HEK293T (cell line): ENCODE measurements at regions not wholly inside any gene's neighbourhood (a gene's known extent, or its start where the extent isn't known, plus 50 kb on each side); places are given as distances from the start of the nearest gene placed in this dataset.

Experiments
- CTCF ChIA-PET: fragments of 350-600 bp; formaldehyde crosslinking; extraction: SDS; loops from one replicate; lab custom pipeline; 2021; ENCODE audit warnings: antibody characterized with exemption, inconsistent platforms; lab: Yijun Ruan, JAX
- POLR2A ChIA-PET: fragments of 350-600 bp; formaldehyde crosslinking; extraction: SDS; loops from one replicate; lab custom pipeline; 2020; ENCODE audit warnings: antibody characterized with exemption, inconsistent platforms; lab: Yijun Ruan, JAX
- DNase-seq: peaks from one replicate; pipeline ENCODE4 v3.0.0; 2012; ENCODE audit warnings: mixed read lengths; ENCODE audit errors: extremely low spot score
- ARNT ChIP-seq: fragments of 450-650 bp; IDR thresholded peaks from 2 replicates; pipeline ENCODE4 v1.6.1; 2017; ENCODE audit warnings: mild to moderate bottlenecking
- BHLHE40 ChIP-seq: fragments of 450-650 bp; IDR thresholded peaks from 2 replicates; pipeline ENCODE4 v1.6.1; 2016; ENCODE audit warnings: mild to moderate bottlenecking, moderate library complexity, borderline replicate concordance
- CTBP1 ChIP-seq: fragments of 450-650 bp; IDR thresholded peaks from 2 replicates; pipeline ENCODE4 v1.6.1; 2016; ENCODE audit warnings: borderline replicate concordance
- ELF4 ChIP-seq: fragments of 450-650 bp; IDR thresholded peaks from 2 replicates; pipeline ENCODE4 v1.6.1; 2017; ENCODE audit warnings: antibody characterized with exemption
- FOXA1 ChIP-seq: fragments of 450-650 bp; IDR thresholded peaks from 2 replicates; pipeline ENCODE4 v1.6.1; 2016; ENCODE audit warnings: mild to moderate bottlenecking
- FOXK2 ChIP-seq: fragments of 450-650 bp; IDR thresholded peaks from 2 replicates; pipeline ENCODE4 v1.6.1; 2016; ENCODE audit warnings: mild to moderate bottlenecking
- FOXM1 ChIP-seq: fragments of 450-650 bp; IDR thresholded peaks from 2 replicates; pipeline ENCODE4 v1.6.1; 2017; ENCODE audit warnings: mild to moderate bottlenecking, borderline replicate concordance
- HDGF ChIP-seq: fragments of 450-650 bp; IDR thresholded peaks from 2 replicates; pipeline ENCODE4 v1.6.1; 2017; ENCODE audit warnings: antibody characterized with exemption, borderline replicate concordance
- L3MBTL2 ChIP-seq: fragments of 450-650 bp; conservative IDR thresholded peaks from 2 replicates; pipeline ENCODE4 v1.6.1; 2016; ENCODE audit warnings: mild to moderate bottlenecking
- LEF1 ChIP-seq: fragments of 450-650 bp; IDR thresholded peaks from 2 replicates; pipeline ENCODE4 v1.6.1; 2017; ENCODE audit warnings: mild to moderate bottlenecking, borderline replicate concordance
- NFRKB ChIP-seq: fragments of 450-650 bp; IDR thresholded peaks from 2 replicates; pipeline ENCODE4 v1.6.1; 2016; ENCODE audit warnings: mild to moderate bottlenecking, moderate library complexity
- PKNOX1 ChIP-seq: fragments of 450-650 bp; IDR thresholded peaks from 2 replicates; pipeline ENCODE4 v1.6.1; 2016
- SP1 ChIP-seq: fragments of 450-650 bp; IDR thresholded peaks from 2 replicates; pipeline ENCODE4 v1.6.1; 2017
- SUZ12 ChIP-seq: fragments of 450-650 bp; IDR thresholded peaks from 2 replicates; pipeline ENCODE4 v1.6.1; 2016; ENCODE audit warnings: mild to moderate bottlenecking
- TARDBP ChIP-seq: fragments of 450-650 bp; IDR thresholded peaks from 2 replicates; pipeline ENCODE4 v1.6.1; 2016
- ZNF384 ChIP-seq: fragments of 450-650 bp; IDR thresholded peaks from 2 replicates; pipeline ENCODE4 v1.6.1; 2016

- POLR2A ChIA-PET: no interaction called here
- DNase-seq: no peak
- CTCF ChIA-PET: no interaction called here
- no peak for TF ChIP-seq ELF4
Observed at GRCh38 chr2:129863350-129863749, 116.1 kb upstream of the RAB6C start.

GRCh38 chr2:129864719-129865118, 114.7 kb upstream of the RAB6C start:
- ChIA-PET POLR2A (no interaction called here), CTCF (no interaction called here)
- TF ChIP-seq PKNOX1 (no peak), NFRKB (no peak), SUZ12 (no peak), HDGF (no peak), ELF4 (no peak), ARNT (no peak), SP1 (no peak), L3MBTL2 (no peak), BHLHE40 (no peak)
- DNase-seq: no peak

- CTCF ChIA-PET: no interaction called here
- POLR2A ChIA-PET: no interaction called here
- no peak for DNase-seq
- no peak for TF ChIP-seq TARDBP
- TF ChIP-seq FOXK2: no peak
- TF ChIP-seq NFRKB: no peak
- no peak for TF ChIP-seq LEF1
- no peak for TF ChIP-seq SP1
Observed at GRCh38 chr2:129865976-129866375, 113.5 kb upstream of the RAB6C start.

GRCh38 chr2:129866391-129866790, 113.1 kb upstream of the RAB6C start:
- TF ChIP-seq HDGF (no peak), PKNOX1 (no peak), CTBP1 (no peak)
- DNase-seq: no peak
- ChIA-PET CTCF (interaction anchor here (0.6 kb wide), 2 partner anchors 66 to 1530 kb away, joined by 4 to 13 read pairs; no protein-coding TSS in a partner anchor), POLR2A (no interaction called here)

- DNase-seq: no peak
- no peak for TF ChIP-seq FOXM1
- no peak for TF ChIP-seq SUZ12
- TF ChIP-seq FOXA1: no peak
- TF ChIP-seq PKNOX1: no peak
- no peak for TF ChIP-seq ELF4
- TF ChIP-seq HDGF: no peak
- TF ChIP-seq CTBP1: no peak
- TF ChIP-seq BHLHE40: no peak
- no peak for TF ChIP-seq FOXK2
- no peak for TF ChIP-seq ARNT
- TF ChIP-seq SP1: no peak
- TF ChIP-seq NFRKB: no peak
- TF ChIP-seq TARDBP: no peak
- POLR2A ChIA-PET: no interaction called here
- CTCF ChIA-PET: no interaction called here
Observed at GRCh38 chr2:129868151-129868550, 111.3 kb upstream of the RAB6C start.

GRCh38 chr2:129870685-129871241, 108.7 kb upstream of the RAB6C start:
- DNase-seq: no peak
- CTCF ChIA-PET: no interaction called here
- POLR2A ChIA-PET: no interaction called here
- TF ChIP-seq L3MBTL2 (no peak), FOXA1 (no peak), NFRKB (no peak), SUZ12 (no peak), SP1 (no peak), FOXM1 (no peak), ARNT (no peak), CTBP1 (no peak), ELF4 (no peak), TARDBP (no peak), PKNOX1 (no peak), FOXK2 (no peak), ZNF384 (no peak), BHLHE40 (no peak), HDGF (no peak), LEF1 (no peak)

- POLR2A ChIA-PET: no interaction called here
- DNase-seq: no peak
- no peak for TF ChIP-seq FOXK2
- no peak for TF ChIP-seq FOXM1
- no peak for TF ChIP-seq FOXA1
- no peak for TF ChIP-seq L3MBTL2
- TF ChIP-seq HDGF: no peak
- no peak for TF ChIP-seq NFRKB
- no peak for TF ChIP-seq LEF1
- no peak for TF ChIP-seq ZNF384
- TF ChIP-seq SUZ12: no peak
- TF ChIP-seq SP1: no peak
- no peak for TF ChIP-seq CTBP1
- no peak for TF ChIP-seq BHLHE40
- TF ChIP-seq ELF4: no peak
- TF ChIP-seq PKNOX1: no peak
- no peak for TF ChIP-seq TARDBP
- TF ChIP-seq ARNT: no peak
- CTCF ChIA-PET: no interaction called here
Observed at GRCh38 chr2:129872446-129872845, 107.0 kb upstream of the RAB6C start.
